ENCODE measurements at regions not wholly inside any gene's neighbourhood (a gene's known extent, or its start where the extent isn't known, plus 50 kb on each side); places are given as distances from the start of the nearest gene placed in this dataset.

DNA sequence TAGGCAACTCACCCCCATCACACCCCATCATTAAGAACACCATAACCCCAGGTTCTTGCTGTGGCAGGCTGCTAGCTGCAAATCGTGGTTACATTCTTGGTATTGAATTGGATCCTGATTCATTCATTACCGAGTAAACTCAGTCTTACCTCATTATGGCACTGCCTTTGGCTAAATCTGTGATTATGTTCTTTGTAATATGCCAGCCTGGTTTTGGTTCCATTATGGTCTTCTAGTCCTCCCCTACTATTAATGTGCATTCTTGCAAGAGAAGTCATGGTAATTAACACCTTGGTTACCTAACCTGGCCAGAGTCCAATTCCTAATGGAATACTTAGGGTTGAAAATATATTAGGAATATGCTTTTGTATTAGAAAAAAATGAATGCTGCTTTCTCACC is 258.9 kb upstream of the APCDD1 start:
- Histone ChIP-seq H4K20me1 (ENCODE audit: insufficient read depth) (no peaks in the 10 kb centered on the region), H3K27ac (ENCODE audit: low read length) (no peak overlapping the region)

DNA sequence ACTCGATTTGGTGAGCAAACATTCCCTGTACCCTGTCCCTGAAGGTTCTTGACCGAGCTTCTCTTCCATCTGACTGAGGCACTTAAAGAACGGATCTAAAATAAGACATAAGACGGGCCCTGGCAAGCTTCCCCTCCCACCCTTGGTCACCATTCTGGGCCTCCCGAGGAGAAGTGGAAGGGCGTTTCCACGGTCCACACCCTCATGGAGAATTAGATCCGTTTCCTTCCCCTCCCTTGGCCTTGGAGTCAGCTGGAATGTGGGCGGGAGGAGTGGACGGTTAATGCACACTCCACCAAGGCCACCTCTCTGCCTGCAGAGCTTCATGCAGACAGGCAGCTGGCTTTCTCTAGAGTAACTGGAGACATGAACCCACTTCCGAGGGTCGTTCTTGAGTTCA is 257.3 kb upstream of the APCDD1 start:
- Histone ChIP-seq H3K4me3 (ENCODE audit: low read length) (no peak overlapping the region), H3K9me3 (ENCODE audit: low read length) (no peaks in the 10 kb centered on the region), H3K9ac (ENCODE audit: low read length) (no peak overlapping the region), H2AFZ (ENCODE audit: low read depth, low read length) (no peak overlapping the region), H3K9me2 (ENCODE audit: insufficient read depth, low read length) (no peaks in the 10 kb centered on the region), H3K27me3 (ENCODE audit: insufficient read depth, low read depth, low read length) (no peaks in the 10 kb centered on the region), H4K20me1 (ENCODE audit: insufficient read depth) (no peaks in the 10 kb centered on the region), H3K36me3 (ENCODE audit: insufficient read depth, low read length) (no peaks in the 10 kb centered on the region), H3F3A (ENCODE audit: insufficient read depth, low read length, poor library complexity, severe bottlenecking) (no peaks in the 10 kb centered on the region), H3K4me2 (ENCODE audit: low read length) (no peak overlapping the region), H3K79me2 (replicated peaks; ENCODE audit: insufficient read depth, low read length) (no peaks in the 10 kb centered on the region), H3K27ac (ENCODE audit: low read length) (no peak overlapping the region)
- TF ChIP-seq EZH2 (IDR thresholded peaks at IDR 0.05; ENCODE audit: borderline replicate concordance, insufficient read depth, low read length, poor library complexity, severe bottlenecking) (no peak), SMC3 (conservative IDR thresholded peaks at IDR 0.05; ENCODE audit: poor library complexity) (no peak), TAF1 (IDR thresholded peaks at IDR 0.05; ENCODE audit: low read depth) (no peak), MXI1 (conservative IDR thresholded peaks at IDR 0.05; ENCODE audit: poor library complexity, severe bottlenecking) (no peak), CTCF (IDR thresholded peaks at IDR 0.05; ENCODE audit: poor library complexity, severe bottlenecking) (no peak), EP300 (conservative IDR thresholded peaks at IDR 0.05; ENCODE audit: poor library complexity, severe bottlenecking) (no peak), RAD21 (conservative IDR thresholded peaks at IDR 0.05) (no peak)

More for the DNA sequence above, 258.9 kb upstream of the APCDD1 start:
- H3K4me2 ChIP-seq (ENCODE audit: low read length) = no peak overlapping the region
- H3K9ac ChIP-seq (ENCODE audit: low read length) = no peak overlapping the region
- no peaks in the 10 kb centered on the region for H3K27me3 ChIP-seq (ENCODE audit: insufficient read depth, low read depth, low read length)
- TF ChIP-seq EZH2 (IDR thresholded peaks at IDR 0.05; ENCODE audit: borderline replicate concordance, insufficient read depth, low read length, poor library complexity, severe bottlenecking) (no peak), MXI1 (conservative IDR thresholded peaks at IDR 0.05; ENCODE audit: poor library complexity, severe bottlenecking) (no peak), POLR2AphosphoS5 (IDR thresholded peaks at IDR 0.05) (no peak), RAD21 (conservative IDR thresholded peaks at IDR 0.05) (no peak), SMC3 (conservative IDR thresholded peaks at IDR 0.05; ENCODE audit: poor library complexity) (no peak), EP300 (conservative IDR thresholded peaks at IDR 0.05; ENCODE audit: poor library complexity, severe bottlenecking) (no peak), TAF1 (IDR thresholded peaks at IDR 0.05; ENCODE audit: low read depth) (no peak), CTCF (IDR thresholded peaks at IDR 0.05; ENCODE audit: poor library complexity, severe bottlenecking) (no peak)
- TF ChIP-seq, protein P1, sequence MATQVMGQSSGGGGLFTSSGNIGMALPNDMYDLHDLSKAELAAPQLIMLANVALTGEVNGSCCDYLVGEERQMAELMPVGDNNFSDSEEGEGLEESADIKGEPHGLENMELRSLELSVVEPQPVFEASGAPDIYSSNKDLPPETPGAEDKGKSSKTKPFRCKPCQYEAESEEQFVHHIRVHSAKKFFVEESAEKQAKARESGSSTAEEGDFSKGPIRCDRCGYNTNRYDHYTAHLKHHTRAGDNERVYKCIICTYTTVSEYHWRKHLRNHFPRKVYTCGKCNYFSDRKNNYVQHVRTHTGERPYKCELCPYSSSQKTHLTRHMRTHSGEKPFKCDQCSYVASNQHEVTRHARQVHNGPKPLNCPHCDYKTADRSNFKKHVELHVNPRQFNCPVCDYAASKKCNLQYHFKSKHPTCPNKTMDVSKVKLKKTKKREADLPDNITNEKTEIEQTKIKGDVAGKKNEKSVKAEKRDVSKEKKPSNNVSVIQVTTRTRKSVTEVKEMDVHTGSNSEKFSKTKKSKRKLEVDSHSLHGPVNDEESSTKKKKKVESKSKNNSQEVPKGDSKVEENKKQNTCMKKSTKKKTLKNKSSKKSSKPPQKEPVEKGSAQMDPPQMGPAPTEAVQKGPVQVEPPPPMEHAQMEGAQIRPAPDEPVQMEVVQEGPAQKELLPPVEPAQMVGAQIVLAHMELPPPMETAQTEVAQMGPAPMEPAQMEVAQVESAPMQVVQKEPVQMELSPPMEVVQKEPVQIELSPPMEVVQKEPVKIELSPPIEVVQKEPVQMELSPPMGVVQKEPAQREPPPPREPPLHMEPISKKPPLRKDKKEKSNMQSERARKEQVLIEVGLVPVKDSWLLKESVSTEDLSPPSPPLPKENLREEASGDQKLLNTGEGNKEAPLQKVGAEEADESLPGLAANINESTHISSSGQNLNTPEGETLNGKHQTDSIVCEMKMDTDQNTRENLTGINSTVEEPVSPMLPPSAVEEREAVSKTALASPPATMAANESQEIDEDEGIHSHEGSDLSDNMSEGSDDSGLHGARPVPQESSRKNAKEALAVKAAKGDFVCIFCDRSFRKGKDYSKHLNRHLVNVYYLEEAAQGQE (IDR thresholded peaks at IDR 0.05; ENCODE audit: borderline replicate concordance) = no peak
- no peaks in the 10 kb centered on the region for H3K36me3 ChIP-seq (ENCODE audit: insufficient read depth, low read length)
- no peaks in the 10 kb centered on the region for H3F3A ChIP-seq (ENCODE audit: insufficient read depth, low read length, poor library complexity, severe bottlenecking)
- no peaks in the 10 kb centered on the region for H3K79me2 ChIP-seq (replicated peaks; ENCODE audit: insufficient read depth, low read length)
- no peaks in the 10 kb centered on the region for H3K9me3 ChIP-seq (ENCODE audit: low read length)
- no peaks in the 10 kb centered on the region for H3K9me2 ChIP-seq (ENCODE audit: insufficient read depth, low read length)
- no peak overlapping the region for H2AFZ ChIP-seq (ENCODE audit: low read depth, low read length)
- H3K4me3 ChIP-seq (ENCODE audit: low read length) = no peak overlapping the region
